ENCODE measurements at regions not wholly inside any gene's neighbourhood (a gene's known extent, or its start where the extent isn't known, plus 50 kb on each side); places are given as distances from the start of the nearest gene placed in this dataset.

DNA sequence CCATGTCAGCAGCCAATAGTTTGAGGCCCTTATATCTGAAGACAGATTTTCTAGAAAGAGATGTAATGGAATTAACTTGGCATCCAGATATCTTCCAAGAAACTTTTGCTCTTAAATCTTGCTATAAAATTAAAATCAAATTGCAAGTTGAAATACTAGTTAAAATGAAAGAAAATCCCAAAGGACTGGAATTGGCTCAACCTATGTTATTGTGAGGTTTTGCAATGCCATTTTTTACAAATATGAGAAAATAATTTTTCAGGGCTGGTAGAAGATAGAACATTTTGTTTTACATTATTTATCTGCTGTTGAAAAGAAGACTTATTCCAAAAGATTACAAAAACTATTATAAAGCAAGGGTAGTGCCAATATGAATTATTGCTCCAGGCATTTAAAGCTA lies 92.2 kb upstream of the AGTR1 start:
- TF ChIP-seq, protein P1, sequence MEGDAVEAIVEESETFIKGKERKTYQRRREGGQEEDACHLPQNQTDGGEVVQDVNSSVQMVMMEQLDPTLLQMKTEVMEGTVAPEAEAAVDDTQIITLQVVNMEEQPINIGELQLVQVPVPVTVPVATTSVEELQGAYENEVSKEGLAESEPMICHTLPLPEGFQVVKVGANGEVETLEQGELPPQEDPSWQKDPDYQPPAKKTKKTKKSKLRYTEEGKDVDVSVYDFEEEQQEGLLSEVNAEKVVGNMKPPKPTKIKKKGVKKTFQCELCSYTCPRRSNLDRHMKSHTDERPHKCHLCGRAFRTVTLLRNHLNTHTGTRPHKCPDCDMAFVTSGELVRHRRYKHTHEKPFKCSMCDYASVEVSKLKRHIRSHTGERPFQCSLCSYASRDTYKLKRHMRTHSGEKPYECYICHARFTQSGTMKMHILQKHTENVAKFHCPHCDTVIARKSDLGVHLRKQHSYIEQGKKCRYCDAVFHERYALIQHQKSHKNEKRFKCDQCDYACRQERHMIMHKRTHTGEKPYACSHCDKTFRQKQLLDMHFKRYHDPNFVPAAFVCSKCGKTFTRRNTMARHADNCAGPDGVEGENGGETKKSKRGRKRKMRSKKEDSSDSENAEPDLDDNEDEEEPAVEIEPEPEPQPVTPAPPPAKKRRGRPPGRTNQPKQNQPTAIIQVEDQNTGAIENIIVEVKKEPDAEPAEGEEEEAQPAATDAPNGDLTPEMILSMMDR (IDR thresholded peaks at IDR 0.05; ENCODE audit: low read depth, low read length, poor library complexity, severe bottlenecking), result no peak
- no peak for TF ChIP-seq EZH2phosphoT487 (IDR thresholded peaks at IDR 0.05; ENCODE audit: borderline replicate concordance, low read length)
